ENCODE measurements at regions not wholly inside any gene's neighbourhood (a gene's known extent, or its start where the extent isn't known, plus 50 kb on each side); places are given as distances from the start of the nearest gene placed in this dataset.

DNA sequence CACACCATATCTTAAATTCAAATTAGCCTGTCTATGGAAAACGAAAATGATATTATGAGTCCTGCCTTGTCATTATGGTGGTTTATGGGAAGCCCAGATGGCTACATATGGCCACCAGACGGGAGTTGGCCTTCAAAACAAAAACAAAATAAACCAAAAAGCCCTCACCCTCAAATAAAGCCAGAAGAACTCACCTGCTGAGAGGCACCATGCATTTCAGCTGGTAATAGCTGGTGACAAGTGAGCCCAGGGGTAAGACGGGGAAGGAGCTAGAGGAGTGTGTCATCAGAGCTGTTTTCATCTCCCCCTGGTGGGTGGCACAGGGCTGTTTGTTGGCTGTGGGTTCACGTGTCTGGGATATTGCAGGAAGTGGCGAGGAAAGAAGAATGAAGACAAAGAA lies 152.9 kb downstream of the EFNB2 start:
- no peak for DNase-seq

DNA sequence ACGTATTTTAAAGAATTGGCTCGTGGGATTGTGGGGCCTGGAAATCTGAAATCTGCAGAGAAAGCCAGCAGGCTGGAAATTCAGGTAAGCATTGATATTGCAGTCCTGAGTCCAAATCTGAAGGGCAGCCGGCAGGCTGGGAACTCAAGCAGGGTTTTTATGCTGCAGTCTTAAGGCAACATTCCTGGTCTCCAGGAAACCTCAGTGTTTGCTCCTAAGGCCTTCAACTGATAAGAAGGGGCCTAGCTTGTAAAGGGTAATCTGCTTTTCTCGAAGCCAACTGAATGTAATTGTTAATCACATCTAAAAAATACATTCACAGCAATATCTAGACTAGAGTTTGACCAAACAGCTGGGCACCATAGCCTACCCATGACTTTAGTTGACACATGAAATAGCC lies 154.4 kb downstream of the EFNB2 start:
- DNase-seq: no peak

DNA sequence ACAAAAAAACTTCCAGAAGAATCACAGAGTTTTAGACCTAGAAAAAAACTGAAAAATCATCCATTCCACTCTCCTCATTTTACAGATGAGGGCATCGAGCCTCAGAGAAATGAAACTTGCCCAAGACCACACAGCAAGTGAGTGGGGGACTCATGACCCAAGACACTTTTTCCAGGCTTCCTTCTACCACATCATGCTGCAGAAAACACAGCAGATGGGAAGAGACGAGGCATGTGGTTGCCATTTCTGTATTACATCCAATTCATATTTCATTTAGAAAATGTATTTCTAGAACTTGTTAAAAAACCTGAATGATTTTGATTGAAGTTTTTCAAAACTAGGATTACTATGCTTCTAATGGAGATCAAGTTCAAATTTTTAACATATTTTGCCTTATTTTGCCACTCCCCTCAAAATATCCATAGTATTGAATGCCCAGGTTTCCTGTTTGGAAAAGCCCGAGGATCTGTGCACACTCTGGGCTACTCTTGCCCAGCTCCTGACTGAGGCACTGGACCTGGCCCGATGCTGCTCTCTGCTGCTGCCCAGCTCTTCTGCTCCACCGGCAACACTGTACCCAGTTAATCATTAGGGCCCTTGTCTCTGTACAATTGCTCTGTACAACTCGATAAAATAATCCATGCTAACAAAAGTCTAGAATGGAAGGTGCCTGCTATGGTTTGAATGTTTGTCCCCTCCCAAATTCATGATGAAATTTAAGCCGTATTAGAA lies 157.4 kb downstream of the EFNB2 start:
- no peak for DNase-seq

DNA sequence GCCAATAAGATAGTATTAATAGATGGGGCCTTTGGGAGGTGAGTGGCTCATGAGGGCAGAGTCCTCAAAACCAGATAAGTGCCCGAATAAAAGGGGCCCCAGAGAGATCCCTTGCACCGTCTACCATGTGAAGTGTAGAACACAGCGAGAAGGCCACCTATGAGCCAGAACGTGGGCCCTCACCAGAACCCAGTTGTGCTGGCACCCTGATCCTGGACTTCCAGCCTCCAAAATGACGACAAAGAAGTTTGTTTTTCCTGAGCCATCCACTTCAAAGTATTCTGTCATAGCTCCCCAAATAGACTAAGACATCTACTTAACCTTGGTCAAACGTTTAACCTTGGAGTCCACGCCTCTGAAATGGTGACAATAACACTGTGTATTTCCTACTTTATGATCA lies 158.1 kb downstream of the EFNB2 start:
- DNase-seq: no peak

DNA sequence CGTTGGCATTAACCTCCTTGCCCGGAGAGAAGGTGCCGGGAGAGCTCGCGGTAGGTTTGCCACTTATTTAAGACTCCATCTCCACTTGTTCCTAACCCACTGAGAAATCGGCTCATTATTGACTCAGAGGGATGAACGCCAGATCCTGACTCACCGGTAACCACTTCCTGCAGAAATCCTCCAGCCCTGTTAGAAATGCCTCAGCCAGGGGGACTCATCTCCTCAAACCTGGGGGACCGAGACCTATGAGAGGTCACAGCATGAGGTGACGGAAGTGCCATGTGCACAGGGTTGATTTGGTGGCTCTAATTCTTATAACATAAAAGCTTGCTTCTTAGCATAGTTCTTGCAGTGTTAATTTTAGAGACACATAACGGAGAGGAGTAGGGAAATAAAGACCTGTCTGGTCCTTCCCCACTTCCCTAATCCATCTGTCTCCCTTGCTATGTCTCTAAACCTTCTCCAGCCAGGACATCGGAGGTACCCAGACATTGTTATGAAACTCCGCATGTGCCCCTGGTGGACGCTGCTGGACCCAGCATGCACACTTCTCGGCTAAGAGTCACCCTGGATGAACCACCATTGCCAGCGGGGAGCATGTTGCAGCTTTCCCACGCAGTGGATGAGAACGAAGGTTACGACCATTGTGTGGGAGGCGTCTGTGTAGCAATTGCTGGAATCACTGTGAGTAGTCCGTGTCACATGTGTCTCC lies 158.9 kb downstream of the EFNB2 start:
- peak; percentile 26 for DNase-seq

DNA sequence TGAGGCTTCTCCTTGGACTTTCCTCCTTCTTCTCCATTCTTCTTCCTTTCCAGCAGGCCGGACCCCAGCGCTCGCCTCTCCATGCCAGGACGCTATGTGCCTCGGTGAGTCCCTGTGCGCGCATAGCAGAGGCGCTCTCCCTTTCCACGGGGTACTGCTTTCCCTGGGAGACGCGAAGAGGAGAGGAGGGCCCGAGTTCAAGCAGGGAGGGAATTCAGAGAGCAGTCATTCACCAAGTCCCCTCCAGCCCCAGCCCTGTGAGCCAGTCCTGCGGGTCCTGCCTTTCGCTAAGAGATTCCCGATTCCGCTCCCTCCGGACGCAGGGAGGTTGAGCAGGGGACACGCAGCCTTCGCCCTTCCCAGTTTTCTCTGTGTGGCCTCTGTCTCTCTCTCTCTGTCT lies 160.4 kb downstream of the EFNB2 start:
- no peak for DNase-seq

DNA sequence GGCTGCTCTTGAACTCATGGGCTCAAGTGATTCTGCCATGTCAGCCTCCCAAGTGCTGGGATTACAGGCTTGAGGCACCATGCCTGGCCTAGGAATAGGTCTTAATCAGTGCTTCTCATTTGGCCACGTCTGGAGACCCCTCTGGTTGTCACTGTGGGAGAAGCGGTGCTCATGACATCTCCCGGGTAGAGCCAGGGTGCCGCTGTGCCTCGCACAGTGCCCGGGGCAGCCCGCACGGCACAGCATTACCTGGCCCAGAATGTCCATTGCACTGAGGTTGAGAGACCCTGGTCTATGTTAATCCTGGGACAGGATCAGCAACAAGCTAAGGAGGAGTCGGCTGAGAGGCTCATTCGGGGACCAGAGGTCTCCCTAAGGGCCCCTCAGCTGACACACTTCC lies 160.8 kb downstream of the EFNB2 start:
- DNase-seq: no peak

DNA sequence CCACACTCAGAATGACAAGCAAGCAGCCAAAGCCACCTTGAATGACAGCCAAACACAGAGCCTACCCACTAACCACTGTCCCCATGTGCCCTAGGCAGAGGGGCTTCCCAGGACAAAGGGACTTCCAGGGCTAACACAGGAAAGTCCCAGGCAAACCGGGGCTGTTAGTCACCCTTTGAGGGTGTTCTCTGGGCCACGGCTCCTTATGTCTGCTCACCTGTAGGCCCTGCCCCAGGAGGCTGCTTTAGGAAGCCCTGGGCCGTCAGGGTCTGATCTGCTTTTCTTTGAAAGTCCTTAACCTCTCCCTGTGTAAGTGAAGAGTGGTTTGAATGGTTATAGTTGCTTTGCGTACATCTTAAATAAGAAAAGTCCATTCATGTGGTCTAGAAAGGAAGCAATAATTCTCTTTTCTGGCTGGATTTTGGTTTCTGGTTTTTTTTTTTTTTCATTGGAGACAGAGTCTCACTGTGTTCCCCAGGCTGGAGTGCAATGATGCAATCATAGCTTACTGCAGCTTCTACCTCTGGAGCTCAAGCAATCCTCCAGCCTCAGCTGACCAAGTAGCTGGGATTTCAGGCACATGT lies 161.4 kb downstream of the EFNB2 start:
- peak; percentile 5 for DNase-seq

DNA sequence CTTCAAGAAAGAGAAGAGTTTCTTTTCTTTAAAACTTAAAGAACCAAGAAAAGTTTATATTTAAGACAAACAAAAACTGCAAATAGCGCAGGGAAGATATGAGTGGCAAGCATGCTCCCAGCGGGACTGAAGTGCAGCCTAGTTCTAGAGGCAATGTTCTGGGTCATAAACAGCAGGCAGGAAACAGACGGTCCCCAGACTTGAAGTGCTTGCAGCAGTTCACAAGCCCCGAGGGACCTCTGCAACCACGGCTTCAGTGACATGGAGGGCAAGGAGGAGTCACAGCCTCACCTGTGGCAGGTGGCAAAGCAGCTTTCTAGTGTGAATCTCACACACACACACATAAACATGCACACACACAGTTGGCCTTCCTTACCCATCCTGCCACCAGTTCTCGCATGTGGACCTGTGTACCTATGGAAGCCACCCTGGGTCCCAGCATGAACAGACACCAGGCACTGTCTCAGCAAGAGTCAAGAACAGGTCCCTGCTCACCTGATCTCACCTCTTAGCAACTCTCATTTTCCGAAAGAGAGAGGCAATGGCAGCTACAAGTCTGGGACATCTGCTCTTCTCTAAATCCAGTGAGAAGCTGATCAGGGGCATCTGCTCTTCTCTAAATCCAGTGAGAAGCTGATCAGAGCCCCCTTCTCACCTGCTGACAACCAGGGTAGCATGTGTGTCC lies 162.0 kb downstream of the EFNB2 start:
- DNase-seq: no peak

DNA sequence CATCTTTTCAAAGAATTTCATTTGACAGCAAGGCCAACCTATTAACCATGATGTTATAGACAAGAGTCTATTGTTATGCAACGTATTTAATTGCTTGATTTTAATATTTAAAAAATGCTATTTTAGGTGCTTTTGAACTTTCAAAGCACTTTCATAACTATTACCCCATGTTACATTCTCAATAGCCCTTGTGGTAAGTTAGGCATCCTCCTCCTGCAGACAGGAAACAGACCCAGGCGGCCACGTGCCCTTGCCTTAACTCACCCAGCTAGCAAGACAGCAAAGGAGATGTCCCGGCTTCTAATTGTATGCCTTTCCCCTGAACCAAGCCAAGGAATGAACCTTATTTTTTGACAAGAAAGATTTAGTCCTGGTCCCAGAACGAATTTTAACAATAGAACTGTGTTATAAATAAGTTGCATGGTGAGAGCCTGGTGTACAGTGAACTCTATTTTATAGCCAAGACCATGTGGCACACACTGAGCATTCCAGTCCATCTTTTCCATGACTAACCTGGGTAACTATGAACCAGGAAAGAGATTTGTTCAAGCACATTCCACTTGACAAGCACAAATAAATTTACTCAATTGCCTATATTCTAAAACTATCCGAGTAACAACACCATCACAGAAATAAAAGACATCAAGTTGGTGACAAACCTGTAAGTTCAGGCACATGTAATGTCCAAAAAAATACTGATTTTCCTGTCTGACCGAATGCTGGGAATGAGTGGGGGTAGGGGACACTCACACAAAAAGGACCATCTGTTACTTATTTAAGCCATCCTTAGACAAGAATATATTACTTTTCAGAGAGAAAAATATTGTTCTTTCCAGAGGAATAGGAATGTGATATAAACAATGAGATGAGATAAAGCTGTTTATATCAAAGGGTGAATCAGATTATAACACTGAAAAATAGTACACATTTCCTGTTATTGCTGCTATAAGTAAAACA lies 163.0 kb downstream of the EFNB2 start:
- DNase-seq: no peak

DNA sequence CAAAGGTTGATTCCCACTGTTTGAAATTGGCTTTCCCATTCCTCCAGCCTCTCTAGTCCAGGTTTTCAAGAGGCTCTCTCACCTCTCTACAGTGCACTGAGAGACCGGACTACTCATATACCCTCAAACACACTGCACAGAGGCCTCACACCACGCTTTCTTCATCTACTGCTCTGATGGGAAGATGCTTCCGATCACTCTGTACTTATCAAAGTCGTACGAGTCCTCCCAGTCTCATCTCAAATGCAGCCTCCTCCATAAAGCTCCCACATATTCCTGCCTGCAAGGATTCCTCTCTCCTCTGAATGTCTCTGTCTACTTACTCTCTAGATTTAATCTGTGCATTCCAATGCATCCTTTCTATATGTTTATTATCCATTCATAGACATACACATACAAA lies 164.4 kb downstream of the EFNB2 start:
- DNase-seq: no peak

DNA sequence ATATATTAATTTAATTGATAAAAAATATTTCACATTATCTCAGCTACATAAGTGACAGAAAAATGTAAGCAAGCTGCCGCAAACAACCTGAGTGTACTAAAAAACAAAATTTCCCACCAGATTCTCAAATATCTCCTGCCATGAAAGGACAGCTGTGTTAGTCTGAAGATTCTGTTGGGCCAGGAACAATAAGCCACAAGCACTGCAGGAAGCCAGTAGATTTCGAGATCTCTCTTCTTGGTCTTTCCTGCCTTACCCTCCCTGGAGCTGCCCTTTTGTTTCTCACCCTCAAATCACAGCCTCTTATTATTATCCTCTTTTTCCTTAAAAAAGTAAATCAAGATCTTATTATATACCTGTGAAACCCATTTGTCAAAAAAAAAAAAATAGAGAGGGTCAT lies 165.6 kb downstream of the EFNB2 start:
- DNase-seq: no peak

DNA sequence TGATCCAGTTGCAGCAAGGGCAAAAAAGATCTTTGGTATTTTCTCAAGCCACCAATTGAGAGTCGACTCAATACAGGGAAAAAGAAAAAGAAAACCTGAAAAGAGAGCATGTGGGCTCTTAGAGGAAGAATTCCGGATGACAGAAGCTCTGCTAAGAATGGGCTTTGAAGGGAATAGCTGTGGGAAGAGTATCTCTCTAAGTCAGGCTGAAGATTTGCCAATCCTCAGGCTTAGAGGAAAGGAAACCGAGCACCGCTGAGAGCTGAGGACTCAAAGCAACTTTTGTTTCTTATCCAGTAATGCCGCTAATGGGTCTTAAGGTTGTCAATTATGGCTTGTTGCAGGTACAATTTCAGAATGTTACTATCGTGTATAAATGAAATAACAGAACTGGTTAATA lies 166.4 kb downstream of the EFNB2 start:
- no peak for DNase-seq

DNA sequence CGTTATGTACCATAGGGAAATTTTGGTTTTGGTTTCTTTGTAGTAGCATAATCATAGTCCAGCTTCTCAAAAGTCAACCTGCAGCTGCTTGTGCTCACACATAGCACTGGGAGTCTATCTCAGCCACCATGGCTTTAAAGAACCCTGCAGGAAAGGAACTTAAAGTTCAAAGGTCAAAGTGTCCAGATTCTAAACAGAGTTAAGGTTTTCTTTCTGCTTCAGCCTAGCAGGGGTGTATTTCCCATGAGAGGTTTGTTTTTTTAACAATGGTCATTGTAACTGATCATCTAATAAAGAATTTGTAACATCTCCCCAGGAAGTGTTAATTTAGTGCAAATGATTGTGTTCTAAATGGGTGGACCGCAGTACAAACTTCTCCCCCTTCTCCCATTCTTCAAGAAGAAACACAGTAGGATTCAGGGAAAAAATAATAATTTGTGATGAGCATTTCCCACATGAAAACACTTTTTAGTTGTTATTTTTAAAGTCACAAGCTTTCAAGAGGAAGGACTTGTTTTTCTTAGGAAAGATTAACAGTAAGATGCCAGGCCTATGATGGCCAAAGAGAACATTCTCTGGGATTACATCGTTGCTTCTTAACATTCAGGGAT lies 168.0 kb downstream of the EFNB2 start:
- DNase-seq: no peak

DNA sequence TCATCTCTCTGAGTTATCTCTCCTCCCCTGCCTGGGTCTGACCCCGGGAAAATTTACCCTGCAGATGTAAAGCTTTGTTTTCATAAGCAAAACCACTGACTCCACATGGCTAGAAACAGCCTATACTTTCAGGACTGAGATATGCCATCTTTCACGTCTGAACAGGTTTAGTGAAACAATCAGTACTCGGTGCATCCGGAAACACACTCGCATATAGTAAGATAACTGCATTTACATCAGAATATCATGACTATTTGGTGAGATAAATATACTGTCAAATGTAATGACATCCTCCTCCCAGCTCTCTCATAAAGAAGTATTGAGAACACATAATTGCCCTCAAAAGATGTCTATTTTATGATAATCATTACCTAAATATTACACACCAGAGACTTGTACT lies 172.8 kb downstream of the EFNB2 start:
- no peak for DNase-seq

DNA sequence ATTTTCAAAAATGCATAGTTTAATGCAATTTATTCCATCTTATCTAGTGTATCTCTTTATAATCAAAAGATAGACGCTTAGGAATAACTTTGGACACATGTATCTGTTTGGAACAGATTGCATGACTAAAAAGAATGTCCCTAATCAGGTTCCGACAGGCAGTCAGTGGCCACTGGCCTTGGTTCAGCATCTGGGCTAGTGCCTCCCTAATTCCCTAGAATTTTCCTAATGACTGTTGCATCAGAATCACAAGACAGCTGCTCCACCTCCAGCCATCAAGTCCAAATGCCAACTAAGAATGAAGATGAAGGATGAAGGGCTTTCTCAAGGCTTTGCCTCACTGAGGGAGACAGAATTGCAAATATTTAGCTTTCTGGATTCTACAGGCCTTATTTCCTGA lies 173.8 kb downstream of the EFNB2 start:
- DNase-seq: no peak

DNA sequence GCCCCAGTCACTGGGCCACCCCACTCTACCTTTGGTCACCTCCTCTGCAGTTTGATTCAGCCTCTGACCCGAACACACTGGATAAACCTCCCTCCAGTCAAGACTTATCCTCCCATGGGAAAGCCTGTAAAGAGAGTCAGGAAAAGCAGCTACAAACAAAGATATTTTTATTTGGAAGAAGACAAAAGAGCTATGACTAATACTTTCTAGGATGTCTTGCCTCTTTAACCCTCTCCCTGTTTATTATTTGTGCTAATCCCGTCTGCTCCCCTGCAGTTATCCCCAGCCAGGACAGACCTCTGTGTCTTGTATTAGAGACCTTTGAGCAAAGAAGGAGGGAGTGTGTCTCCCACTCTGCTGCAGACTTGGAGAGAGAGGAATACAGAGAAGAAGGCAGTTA lies 178.3 kb downstream of the EFNB2 start:
- no peak for DNase-seq

DNA sequence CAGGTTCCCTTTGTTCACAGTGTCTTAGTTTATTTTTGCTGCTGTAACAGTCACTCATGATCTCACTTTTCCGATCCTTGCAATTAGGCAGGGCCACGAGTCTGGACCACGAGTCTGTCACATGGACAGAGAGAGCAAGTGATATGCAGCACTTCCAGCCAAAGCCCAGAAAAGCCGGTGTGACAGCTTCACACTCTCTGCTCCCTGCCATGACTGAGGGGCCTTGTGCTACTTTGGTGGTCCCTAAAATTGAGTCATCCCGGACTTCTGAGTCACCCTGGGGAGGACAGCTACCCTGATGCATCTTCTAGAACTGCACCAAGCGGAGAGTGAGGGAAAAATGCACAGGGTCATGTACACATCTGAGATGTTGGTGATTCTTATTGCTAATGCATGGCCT lies 179.6 kb downstream of the EFNB2 start:
- no peak for DNase-seq

DNA sequence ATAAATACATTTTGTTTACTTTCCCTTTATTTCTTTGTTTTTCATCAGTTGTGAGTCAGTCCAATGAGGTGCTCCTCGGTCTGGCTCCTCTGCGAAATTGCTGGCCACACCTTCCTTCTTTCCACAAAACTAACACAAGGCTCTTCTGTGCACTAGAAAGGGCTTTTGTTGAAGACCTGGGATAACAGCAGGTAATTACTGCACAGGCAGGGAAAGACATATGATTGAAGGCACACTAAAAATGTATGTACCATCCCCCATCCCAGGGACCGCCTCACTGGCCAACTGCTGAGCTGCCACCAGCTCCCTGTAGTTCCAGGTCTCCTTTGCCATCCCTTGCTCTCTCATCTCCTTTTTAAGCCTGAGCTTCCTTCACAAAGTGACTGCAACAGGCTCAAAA lies 180.5 kb downstream of the EFNB2 start:
- DNase-seq: no peak

DNA sequence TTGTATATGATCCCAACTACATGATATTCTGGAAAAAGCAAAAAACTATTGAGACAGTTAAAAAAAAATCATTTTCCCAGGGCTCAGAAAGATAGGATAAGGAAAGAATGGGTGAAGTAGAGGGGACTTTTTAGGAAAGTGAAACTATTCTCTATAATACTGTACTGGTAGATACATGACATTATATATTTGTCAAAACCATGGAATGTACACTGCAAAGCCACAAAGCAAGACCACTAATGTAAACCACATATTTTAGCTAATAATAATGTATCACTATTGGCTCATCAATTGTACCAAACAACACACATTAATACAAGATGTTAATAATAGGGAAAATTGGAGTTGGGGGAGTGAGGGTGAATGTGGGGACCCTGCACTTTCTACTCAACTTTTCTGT lies 182.6 kb downstream of the EFNB2 start:
- DNase-seq: no peak

DNA sequence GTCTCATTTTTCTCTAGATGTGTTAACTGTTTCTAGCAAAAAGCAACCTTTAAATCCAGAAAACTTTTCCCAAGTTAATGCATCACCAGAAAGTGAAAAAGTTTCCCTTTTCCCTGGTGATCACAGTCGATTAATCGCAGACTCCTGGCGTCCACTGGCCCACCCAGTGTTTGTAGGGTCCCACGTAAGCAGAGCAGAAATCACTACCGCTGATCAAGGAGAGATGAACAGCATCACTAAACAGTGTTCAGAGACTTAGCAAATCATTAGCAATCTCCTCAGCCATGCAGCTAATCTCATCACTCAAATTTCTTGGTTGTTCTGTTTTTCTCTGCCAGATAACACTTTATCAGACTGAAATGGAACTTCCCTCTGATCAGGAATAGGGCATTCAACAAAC lies 184.2 kb downstream of the EFNB2 start:
- no peak for DNase-seq

DNA sequence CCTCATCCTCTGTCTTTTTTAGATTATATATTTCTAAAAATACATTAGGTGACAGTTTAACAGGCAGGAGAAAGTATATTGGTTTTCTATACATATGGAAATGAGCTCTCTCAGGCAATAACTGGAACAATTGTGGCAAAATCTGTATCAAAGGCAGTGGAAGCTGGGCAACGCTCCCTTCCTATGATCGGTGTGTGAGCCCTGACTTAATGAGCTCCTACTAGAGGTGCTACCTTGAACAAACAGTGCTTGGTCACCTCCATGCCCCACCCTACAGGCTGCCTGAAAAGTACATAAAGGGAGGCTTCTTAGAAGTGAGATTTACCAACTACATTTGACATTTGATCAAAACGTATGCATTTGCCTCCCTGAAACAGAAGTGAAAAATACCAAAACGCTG lies 185.3 kb downstream of the EFNB2 start:
- DNase-seq: no peak
